CMK (cell line): ENCODE measurements at regions not wholly inside any gene's neighbourhood (a gene's known extent, or its start where the extent isn't known, plus 50 kb on each side); places are given as distances from the start of the nearest gene placed in this dataset.
"Not testable (repeated sequence)": the region's sequence is repeated elsewhere in the genome, so short reads cannot be mapped to it uniquely, and the experiment has no call there.

Experiments used
- DNase-seq: peaks from one replicate; pipeline ENCODE4 v3.0.0-alpha.2; 2010; ENCODE audit warnings: low read depth

DNA sequence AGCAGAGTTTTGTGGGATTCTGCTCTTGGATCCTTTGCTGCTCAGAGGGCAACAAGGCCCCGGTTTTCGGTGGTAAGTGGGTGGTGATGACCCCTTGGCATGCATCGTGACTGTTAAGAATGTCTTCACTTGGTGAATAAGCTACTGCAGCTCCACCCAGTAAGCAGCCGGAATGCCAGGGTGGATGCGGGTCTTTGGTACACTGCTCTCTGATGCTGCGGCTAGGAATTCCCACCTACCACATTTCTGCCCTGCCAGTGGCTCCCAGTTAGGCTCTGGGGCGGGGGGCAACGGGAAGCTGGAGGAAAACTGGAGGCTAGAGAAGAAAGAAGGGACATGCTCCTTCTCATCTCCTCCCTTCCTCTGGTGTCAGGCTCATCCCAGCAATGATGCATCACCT lies 180.4 kb upstream of the GALNT2 start:
- no peak for DNase-seq

DNA sequence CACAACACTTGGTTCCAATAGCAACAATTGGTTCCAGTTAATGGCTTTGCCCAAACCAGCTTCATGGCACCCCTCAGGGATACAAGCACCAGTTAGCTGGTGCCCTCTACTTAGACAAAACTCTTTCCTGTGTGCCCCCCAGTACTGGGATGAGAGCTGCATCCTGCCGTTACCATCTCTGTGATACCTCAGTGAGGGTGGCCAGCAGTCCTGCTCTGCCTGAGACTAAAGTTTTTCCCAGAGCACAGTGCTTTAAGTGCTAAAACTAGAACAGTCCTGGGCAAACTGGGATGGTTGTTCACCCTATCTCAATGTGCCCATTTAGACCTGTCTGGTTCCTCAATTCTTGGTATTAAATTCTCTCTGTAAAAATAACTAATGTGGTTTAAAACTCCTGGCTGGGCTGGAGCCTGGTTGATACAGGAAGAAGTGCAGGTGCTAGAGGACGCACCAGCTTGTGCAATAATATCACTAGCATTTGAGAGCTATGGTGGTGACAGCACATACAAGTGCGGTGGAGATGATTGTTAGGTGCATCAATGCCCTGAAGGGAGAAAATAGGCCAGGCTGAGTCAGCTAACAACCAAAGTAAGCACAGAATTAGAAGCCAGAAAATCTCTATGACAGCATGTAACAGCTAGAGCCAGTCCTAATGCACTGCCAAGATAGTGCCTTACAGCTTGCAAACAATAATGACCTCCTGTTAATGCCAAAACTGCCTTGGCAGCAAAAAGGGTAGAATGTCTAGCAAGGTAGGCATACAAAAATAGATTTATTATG lies 179.8 kb upstream of the GALNT2 start:
- DNase-seq = no peak

DNA sequence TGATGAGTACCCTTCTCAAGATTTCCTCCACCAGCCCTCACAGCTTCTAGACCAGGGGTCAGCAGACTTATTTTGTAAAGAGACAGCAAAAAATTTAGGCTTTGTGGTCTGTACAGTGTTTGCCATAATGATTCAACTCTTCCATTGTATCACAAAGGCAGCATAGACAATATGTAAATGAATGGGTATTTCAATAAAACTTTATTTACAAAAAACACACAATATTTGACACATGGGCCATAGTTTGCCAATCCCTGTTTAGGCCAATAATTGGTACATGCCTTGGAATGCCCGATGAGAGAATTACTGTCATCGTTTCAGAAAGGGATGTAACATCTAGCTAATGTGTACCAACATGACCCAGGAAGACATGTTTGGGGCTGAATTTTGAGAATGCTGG lies 178.9 kb upstream of the GALNT2 start:
- DNase-seq = no peak

DNA sequence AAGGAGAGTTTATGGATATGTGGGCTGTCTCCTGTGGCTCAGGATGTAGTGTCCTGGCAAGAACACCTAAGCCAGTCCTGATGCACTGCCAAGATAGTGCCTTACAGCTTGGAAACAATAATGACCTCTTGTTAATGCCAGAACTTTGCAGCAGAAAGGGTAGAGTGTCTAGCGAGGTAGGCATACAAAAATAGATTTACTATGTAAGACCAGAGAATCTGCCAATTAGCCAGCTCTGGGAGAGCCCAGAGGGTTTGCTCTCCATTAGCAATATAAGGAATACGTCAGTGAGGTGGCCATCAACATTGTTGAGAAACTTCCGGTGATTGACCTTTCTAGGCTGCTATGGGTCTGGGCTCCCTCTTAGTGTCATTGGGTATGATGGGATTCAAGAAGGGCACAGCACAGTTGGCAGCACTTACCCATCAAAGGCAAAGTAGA lies 178.5 kb upstream of the GALNT2 start:
- DNase-seq = no peak

DNA sequence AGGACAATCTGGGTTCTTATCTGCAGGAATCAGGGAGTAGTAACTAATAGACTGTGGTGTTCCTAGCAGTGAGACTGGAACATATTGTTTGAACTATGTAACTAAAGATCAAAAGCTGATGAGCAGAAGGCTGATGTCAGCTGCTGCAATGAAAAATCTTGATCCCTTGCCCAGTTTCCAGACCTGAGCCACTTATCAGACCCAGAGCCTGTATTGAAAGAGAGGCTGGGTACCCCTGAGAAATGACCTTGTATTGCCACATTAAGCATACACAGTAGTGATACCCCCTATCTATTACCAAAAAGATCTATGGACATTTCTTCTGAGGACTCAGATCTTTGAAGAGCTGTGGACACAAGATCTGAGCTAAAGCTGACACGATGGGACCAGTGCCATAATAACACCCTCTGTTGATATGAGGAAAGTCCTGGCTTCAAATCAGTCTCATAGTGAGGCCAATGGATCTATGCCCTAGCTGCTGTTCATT lies 178.0 kb upstream of the GALNT2 start:
- DNase-seq = no peak

DNA sequence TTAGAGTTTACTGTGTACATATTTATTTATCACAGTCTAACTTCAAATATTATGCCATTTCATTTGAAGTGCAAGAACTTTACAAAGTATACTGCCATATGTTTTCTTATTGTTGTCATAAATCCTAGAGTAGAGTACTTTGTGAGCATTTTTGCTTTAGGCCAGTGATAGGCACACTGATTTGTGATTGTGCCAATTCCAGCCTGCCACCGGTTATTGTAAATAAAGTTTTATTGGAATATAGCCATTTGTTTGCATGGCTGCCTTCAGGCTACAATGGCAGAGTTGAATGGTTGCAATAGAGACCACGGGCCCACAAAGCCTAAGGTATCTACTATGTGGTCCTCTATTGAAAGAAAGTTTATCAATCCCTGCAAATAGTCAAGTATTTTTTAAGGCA lies 175.8 kb upstream of the GALNT2 start:
- no peak for DNase-seq

DNA sequence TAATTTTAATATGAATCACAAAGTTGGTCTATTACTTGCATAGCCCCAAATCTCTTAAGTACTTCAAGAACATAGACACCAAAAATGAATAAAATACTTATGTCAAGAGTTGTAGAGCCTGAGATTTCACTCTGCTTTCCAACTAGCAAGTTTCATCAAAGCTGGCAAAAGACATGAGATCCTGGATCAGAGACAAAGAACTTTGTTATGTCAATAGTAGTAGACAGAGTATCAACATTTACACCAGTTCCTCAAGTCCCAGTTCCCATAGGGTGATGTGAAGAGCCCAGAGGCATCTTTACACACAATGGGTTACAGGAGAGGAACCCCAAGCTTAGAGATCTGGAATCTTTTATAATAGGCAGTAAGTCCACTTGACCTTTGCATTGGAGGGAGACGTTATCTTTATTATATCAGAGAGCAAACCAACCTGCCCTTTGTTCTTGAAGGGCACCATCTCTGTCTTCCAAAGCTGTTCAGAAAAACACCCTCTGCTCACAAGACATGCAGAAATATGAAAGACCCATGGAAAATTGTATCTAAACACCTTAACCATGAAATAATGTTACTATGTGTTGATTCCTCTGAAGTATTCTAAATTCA lies 174.4 kb upstream of the GALNT2 start:
- DNase-seq = no peak

DNA sequence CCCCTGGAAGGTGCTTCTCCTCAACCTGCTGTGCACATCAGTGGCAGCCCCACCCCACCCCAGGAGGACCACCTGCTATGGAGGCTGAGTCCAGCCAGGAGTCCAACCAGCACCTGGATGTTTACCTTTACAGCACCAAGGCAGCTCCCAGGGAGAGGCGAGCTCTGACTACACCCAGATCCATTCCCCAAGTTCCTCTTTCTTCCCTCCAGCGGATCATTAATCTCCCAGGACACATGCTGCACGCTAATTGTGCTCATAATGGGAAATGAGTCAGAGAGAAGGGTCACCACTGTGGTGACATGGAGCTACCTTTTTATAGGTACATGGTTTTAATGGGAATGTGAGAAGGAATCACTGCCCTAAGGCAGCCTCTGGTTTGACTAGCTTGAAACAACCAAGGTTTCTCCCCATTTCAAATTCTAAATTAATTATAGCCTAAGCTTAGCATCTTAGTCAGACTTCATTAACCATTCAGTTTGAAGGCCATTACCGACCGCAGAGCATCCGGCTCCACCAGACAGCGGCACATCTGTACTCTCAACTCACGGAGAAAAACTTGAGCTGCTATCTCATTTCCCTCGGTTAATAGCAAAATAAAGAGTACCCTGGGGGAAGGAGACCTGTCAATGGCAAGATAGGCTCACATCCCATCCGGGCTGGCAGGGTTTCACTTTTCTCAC lies 173.1 kb upstream of the GALNT2 start:
- DNase-seq = peak; percentile 58

DNA sequence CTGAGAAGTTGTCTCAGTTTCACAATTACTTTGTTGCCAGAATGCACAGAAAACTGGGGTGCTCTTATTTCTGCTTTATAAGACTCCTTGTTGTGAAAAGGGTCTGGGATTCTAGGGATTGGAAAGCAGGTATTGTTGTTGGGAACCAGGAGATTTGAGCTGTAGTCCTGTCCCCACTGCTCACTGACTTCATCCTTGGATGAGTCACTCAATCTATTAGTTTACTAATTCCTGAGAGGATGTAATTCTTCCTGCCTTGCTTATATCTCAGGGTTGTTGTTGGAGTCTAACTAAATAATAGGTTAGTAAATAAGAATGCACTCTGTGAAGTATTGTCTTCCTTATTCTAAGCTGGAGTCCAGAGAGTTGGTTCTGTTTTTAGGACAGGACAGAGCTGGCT lies 172.5 kb upstream of the GALNT2 start:
- DNase-seq = no peak

DNA sequence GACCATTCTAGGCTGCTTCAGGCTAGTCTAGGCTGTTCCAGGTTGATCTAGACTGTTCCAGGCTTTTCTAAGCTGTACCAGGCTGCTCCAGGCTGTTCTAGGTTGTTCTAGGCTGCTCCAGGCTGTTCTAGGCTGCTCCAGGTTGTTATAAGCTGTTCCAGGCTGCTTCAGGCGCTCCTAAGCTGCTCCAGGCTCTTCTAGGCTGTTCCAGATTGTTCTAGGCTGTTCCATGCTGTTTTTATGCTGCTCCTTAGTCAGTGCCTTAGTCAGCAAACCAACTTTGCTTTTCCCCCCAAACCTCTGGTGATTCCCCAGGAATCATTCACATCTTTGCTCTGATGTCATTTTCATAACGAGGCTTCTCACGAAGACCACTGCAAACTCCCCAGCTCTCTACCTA lies 171.4 kb upstream of the GALNT2 start:
- DNase-seq = no peak

DNA sequence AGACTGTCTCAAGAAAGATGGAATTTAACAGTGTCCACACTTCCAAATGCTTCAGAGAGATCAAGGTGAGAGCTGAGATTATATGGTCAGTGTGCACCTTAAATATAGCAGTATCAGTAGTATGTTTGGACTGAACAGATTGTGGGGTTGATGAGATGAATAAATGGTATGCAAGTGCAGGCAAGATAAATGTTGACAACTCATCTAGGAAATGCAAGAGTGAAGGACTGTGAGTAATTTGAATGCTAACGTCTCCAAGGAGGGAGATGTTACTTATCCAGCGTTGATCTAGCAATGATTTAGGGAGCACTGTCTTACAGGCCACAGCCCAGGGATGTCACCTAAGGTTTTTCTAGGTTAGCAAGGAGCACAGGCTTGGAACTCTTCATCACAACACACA lies 170.7 kb upstream of the GALNT2 start:
- no peak for DNase-seq

DNA sequence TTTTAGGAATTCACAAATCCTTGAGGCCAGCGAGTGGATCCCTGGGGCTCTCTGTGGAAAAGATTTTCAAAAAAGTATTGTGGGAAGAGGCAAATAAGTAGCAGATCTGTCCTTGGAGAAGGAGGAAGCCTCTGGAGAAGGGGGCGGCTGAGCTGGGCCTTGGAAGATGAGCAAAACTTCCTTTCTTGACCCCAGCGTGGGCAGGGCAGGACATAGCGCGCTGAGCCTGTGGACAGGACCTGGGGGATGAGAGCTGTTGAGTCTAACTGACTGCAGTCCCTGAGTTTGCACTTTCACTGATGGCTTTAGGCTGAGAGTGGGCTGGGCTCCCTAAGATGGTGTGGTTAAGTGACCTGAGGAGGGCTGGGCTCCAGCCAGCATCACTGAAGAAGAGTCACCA lies 170.2 kb upstream of the GALNT2 start:
- DNase-seq = no peak

DNA sequence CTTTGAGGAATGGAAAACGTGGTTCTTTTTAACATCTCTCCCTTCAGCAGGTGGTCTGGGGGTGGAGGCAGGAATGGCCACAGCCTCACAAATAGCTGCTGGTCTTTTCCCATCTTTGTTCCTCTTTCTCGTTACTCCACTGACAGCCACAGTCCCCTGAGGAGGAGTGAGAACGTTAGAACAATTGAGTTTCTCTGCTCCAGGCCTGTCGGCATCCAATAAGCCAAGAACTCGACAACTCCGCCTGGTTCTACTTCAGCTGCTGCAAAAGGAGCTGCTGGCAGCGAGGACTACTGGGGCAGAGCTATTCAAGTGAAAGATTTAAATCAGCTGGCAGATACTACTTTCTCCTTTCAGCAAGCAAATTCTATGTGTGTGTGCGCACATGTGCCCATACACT lies 169.5 kb upstream of the GALNT2 start:
- no peak for DNase-seq

DNA sequence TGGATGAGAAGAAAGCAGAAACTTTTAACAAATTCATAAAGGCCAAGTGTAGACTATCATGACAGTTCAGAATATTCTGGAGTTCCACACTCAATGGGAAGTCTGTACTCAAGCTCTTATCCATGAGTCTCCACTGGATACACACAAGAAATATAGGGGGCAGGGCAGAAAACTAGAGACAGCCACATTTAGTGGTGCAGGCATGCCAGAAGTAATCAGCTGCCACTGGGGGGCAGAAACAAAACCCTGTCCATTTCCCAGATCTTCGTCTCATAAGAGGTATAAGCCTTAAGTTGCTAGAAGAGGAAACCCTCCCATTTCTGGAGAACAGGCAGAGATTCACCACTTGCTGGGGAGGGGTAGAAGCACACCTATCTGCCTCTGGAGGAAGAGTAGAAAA lies 166.8 kb upstream of the GALNT2 start:
- no peak for DNase-seq

DNA sequence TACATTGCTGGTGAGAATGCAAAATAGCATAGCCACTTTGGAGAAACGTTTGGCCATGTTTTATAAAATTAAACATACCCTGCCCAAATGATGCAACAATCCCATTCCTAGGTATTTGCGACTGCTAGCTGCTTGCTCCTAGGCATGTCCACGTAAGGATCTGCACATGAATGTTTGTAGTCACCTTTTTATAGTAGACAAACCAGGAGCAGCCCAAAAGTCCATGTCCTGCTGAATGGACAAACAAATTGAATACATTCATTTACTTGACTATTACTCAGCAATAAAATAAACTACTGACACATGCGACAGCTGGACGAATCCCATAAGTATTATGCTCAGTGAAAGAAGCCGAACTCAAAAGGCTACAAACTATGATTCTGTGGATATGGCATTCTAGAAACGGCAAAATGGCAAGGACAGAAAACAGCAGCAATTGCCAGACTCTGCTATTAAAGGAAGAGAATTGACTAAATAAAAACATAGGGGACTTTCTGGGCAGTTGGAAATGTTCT lies 161.9 kb upstream of the GALNT2 start:
- no peak for DNase-seq

DNA sequence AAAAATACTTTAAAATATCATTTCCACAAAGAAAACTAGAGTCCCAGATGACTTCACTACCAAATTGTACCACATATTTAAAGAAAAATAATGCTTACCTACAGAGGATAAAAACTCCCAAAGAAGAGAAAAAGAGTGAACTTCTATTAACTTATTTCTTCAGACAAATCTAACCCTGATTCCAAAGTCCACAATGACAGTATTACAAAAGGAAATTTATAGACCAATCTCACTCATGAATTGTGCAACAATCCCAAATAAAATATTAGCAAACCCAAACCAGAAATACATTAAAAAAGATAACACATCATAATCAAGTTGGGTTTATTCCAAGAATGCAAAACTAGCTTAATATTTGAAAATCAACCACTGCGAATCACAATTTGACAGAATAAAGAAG lies 161.4 kb upstream of the GALNT2 start:
- no peak for DNase-seq

DNA sequence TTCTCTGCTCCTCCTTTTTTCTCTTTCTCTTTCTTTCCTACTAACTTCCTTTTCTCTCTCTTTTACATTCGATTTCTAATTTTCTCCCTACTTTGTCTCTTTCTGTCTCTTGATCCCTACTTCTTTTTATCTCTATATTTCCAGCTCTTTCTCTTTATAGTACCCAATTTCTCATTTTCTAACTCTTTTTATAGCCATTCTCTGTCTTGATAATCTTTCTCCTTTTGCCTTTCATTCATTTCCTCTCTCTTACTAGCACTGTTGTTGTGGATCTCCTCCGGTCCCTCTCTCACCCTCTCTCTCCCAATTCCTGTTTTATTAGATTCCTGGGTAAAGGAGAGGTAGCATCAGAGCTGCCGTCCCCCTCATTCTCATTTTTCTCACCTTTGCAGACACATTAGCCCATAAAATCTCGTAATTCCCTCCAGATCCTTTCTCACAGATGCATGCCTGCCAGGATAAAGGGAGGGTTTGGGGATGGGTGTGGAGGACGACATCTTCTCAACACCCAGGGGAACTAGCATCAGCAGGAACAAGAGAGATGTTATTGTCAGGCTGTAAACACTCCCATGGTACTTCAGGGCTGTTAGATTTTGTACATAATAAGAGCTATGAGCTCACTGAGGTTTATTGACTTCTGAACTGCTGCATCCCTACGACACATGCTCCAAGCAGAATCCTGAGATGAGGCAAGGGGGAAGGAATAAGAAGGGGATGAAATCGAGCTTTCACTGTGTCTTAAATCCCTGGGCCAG lies 159.0 kb upstream of the GALNT2 start:
- DNase-seq = no peak

DNA sequence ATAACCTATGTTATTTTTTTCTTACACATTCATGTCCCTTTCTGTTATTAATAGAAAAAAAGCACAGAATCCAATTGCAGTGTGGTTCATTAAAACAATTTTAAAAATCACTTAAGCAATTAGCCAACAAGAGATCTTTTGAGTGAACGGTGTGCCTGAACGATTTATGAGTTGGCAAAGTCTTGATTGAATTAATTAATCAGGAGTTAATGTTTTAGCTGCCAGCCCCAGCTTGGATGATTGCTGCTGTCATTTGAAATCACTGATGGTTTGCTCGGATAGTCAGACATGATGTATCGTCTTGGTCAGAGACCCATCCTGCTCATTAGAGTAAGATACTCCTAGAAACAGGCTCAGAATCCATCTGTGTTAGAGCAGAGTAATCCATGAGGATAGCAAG lies 158.3 kb upstream of the GALNT2 start:
- no peak for DNase-seq

DNA sequence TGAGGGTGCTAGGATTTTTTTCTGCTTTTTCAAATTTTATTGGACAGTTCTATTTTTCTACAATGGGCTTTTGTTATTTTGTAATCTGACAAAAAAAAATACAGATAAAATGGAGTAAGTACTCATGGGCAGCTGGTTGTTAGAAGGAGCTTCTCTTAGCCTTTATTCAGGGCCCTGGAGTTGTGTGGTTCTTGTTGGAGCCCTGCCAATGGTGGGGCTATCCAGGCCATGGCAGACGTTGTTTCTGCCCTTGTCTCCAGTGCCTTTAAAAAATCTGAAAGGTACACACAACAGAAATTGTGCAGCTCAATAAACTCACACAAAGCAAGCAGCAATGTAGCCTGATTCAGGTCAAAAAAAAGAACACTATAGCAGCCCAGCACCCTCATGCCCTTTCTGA lies 153.5 kb upstream of the GALNT2 start:
- no peak for DNase-seq

DNA sequence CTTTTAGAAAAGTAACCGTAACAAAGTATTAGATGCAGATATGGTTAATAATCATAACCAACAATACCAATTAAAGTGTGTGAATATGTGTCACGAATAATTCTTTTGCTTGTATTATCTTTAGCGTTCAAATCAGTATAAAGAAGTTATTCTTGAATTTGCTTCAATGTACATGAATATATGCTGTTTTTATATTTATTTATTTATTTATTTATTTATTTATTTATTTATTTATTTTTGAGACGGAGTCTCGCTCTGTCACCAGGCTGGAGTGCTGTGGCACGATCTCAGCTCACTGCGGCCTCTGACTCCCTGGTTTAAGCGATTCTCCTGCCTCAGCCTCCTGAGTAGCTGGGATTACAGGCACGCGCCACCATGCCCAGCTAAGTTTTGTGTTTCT lies 147.6 kb upstream of the GALNT2 start:
- DNase-seq = not testable (repeated sequence)

DNA sequence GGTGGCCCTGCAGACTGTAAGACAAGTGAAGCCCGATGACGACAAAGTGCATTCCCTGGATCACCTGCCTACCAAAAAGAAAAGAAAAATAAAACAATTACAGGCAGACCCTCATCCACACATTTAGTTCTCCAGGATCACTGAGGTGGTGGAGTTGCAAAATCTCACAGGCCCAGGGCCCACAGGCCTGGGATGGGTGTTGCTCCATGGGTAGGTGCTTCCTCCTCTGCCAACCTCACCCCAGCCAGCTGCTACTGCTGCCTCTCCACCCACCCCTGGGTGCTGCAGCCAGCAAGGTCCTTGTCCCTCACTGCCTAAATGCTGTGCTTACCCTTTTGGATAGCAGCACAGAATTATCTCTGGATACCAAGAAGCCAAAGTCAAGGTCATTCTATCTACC lies 146.4 kb upstream of the GALNT2 start:
- no peak for DNase-seq

DNA sequence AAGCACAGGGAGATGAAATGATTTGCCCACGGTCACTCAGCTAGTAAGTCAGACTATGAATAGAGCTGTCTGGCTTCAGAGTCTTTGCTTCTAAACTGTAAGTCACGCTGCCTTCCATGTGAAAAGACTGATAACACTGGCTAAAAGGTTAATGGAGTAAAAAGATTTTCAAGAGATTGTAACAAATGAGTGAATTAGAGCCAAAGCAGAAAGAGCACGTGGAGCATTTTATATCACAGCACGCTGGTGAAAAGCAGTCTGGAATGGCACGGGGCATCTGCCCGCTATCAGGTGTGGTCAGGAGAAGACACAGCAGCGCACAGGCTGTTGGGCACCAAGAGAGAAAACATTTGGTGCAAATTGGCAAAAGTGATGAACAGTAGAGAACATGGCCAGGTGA lies 144.8 kb upstream of the GALNT2 start:
- no peak for DNase-seq
